Fibroblast of lung (primary cell): ENCODE measurements at regions not wholly inside any gene's neighbourhood (a gene's known extent, or its start where the extent isn't known, plus 50 kb on each side); places are given as distances from the start of the nearest gene placed in this dataset.

ENCODE experiments used
- EZH2 ChIP-seq: IDR thresholded peaks from 2 replicates; pipeline ENCODE4 v1.5.1; 2012; ENCODE audit warnings: low read length, control low read depth, mild to moderate bottlenecking; ENCODE audit errors: missing control alignments
- TF ChIP-seq, protein P1 (sequence below), 2 donors: IDR thresholded peaks in 1 of 2; conservative IDR thresholded peaks in 1 of 2; 1 replicate in 1 of 2; 2 replicates in 1 of 2; pipeline ENCODE4 v1.5.1; 2011 to 2012; ENCODE audit warnings: low read length in 2 of 2, control low read depth in 1 of 2, inconsistent platforms in 1 of 2, low read depth in 1 of 2, mild to moderate bottlenecking in 1 of 2

DNA sequence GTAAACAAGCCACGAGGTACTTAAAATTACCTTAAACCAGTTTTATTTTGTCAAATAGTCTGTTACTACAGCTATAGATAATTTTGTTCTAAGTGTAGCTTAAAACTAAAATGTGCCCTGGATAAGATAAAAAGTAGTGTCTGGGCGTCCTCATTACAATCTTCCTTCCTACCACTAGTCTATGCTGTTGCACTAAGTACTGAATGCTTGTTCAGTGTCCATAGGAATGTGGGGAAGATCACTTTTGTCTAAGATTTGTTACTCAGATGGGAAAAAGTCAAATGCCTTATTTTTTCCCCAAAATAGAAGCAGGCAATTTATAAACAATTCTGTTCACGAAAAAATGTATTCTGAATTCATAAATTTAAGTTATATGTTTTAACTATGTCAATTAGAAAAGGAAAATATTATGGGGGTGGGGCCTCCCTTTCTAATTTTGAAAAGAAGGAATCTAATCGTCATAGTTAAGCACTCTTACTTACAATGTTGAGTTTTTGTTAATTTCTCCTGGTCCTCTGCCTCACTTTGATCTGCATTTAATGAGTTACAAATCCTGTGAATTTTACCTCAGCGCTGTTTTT is 140.4 kb upstream of the VRK2 start:
- TF ChIP-seq, protein P1, sequence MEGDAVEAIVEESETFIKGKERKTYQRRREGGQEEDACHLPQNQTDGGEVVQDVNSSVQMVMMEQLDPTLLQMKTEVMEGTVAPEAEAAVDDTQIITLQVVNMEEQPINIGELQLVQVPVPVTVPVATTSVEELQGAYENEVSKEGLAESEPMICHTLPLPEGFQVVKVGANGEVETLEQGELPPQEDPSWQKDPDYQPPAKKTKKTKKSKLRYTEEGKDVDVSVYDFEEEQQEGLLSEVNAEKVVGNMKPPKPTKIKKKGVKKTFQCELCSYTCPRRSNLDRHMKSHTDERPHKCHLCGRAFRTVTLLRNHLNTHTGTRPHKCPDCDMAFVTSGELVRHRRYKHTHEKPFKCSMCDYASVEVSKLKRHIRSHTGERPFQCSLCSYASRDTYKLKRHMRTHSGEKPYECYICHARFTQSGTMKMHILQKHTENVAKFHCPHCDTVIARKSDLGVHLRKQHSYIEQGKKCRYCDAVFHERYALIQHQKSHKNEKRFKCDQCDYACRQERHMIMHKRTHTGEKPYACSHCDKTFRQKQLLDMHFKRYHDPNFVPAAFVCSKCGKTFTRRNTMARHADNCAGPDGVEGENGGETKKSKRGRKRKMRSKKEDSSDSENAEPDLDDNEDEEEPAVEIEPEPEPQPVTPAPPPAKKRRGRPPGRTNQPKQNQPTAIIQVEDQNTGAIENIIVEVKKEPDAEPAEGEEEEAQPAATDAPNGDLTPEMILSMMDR (conservative IDR thresholded peaks at IDR 0.05 in 1 of 2, IDR thresholded peaks at IDR 0.05 in 1 of 2; ENCODE audit: low read depth in 1 of 2, low read length in 2 of 2): peak; percentile 90 to 94
- TF ChIP-seq EZH2: no peak
